Pancreas (tissue), 10 donors: ENCODE measurements at regions not wholly inside any gene's neighbourhood (a gene's known extent, or its start where the extent isn't known, plus 50 kb on each side); places are given as distances from the start of the nearest gene placed in this dataset.

Experiments
- ATAC-seq, 4 donors: fragments of 200-7000 bp; cut with Tn5 transposase; one replicate each; pipeline versions ENCODE4 v1.8.0 to v1.9.1; 2020; ENCODE audit warnings: mild to moderate bottlenecking in 4 of 4, moderate library complexity in 4 of 4
- DNase-seq, 6 donors: peaks; one replicate each; pipeline ENCODE4 v3.0.0-alpha.2; 2020
- FAIRE-seq: peaks from 2 replicates; lab custom pipeline; 2012; peaks lifted over from hg19 to GRCh38; lab: Jason Lieb, UNC
- H3K27ac ChIP-seq, 4 donors: fragments of 200-600 bp; sonication (generic); 1 replicate in 3 of 4; 2 replicates in 1 of 4; pipeline versions ENCODE4 v1.5.0 to v1.8.0; 2020
- H3K27me3 ChIP-seq, 4 donors: fragments of 200-600 bp; one replicate each; pipeline ENCODE4 v1.8.0; 2021
- H3K36me3 ChIP-seq, 3 donors: fragments of 200-600 bp; sonication (generic) in 1 of 3; one replicate each; pipeline versions ENCODE4 v1.5.0 to v1.8.0; 2020 to 2021
- H3K4me1 ChIP-seq, 3 donors: fragments of 200-600 bp; one replicate each; pipeline ENCODE4 v1.8.0; 2021
- H3K4me3 ChIP-seq, 4 donors: fragments of 200-600 bp; sonication (generic) in 2 of 4; one replicate each; pipeline versions ENCODE4 v1.5.0 to v1.8.0; 2020 to 2021
- H3K9me3 ChIP-seq, 4 donors: fragments of 200-600 bp; one replicate each; pipeline ENCODE4 v1.8.0; 2021
- CTCF ChIP-seq, 4 donors: fragments of 200-600 bp; sonication (generic) in 3 of 4; IDR thresholded peaks; one replicate each; pipeline versions ENCODE4 v1.5.0 to v1.8.0; 2021; ENCODE audit warnings: antibody characterized with exemption in 4 of 4
- WGBS, 2 donors: extraction: QIAGEN DNeasy Blood & Tissue Kit; methylation state at CpG; one replicate each; pipeline ENCODE4 v1.1.7; 2013; 5-methylcytosine and 5-hydroxymethylcytosine counted together
- intact Hi-C, 3 donors: fragments of 100-400 bp; cut with DNase I; formaldehyde crosslinking; loops; one replicate each; pipeline versions ENCODE4 v1.11.1 to v1.14.2; 2022
- donor health status: healthy with polysubstance abuse.
- donor health status: DM: no; HTN: no; CAD: no; lungs with moderate emphysema.
- donor health status: DM: no; HTN: no; CAD: no.
- donor health status: control.
- donor health status: control.
- donor health status: Bipolar disorder and iron deficiency.
- donor health status: DM: yes; HTN: yes; CAD: no.
- donor health status: DM: no; HTN: no; CAD: no.
- donor health status: DM: no; HTN: no; CAD: no.
- donor health status: DM: yes; HTN: yes; CAD: no.

DNA sequence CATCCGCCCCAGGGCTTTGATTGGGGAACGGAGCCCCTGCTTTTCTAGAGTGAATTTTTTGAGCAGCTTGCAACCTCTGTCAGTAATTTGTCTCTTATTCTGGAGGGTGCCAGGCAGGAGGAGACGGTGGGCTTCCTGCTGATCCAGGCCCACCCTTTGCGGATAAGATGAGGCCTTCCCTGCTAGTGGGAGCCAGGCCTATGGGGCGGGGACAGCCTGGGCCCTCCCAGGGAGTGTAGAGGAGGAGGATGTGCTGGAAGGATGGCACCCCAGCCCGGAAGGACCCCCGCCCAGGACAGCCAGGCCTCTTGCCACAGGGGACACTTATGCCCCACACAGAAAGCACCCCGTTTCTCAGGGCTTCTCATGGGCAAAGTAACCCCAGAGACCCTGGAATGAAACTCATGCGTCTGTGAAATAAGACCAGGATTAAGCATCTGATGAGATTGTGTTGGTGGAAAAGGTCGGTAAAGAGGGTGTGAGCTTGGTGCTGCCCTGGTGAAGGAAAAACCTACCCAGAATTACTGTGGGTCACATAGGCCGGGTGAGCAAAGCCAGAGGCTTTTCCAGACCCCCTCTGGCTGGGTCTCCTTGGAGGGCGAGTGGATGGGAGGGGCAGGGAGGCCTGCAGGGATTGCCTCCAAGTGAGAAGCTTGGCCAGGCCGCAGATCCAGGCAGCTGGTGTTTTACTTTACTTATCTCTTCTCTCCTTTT, 118.7 kb downstream of the SIK1 start:
- intact Hi-C loops, result no loop called here
- no peak overlapping the region for H3K4me3 ChIP-seq
- WGBS, 2 donors, result 83 to 88% methylated on average over 13 of the region's 13 CpGs
- H3K36me3 ChIP-seq, result no peaks in the 10 kb centered on the region
- H3K27me3 ChIP-seq, result no peaks in the 10 kb centered on the region
- ATAC-seq, result no peak
- FAIRE-seq, result no peak
- H3K4me1 ChIP-seq, result peaks cover 0 to 10% (median 8%) of the 10 kb centered on the region in 3 donors
- TF ChIP-seq CTCF (IDR thresholded peaks at IDR 0.05), result no peak
- no peaks in the 10 kb centered on the region for H3K9me3 ChIP-seq
- peak in 2 of 6 donors; percentile 30 to 36 for DNase-seq
- no peak overlapping the region for H3K27ac ChIP-seq

- TF ChIP-seq CTCF (IDR thresholded peaks at IDR 0.05), result no peak
- Histone ChIP-seq H3K27ac (no peak overlapping the region), H3K4me3 (no peak overlapping the region), H3K36me3 (no peaks in the 10 kb centered on the region), H3K9me3 (no peaks in the 10 kb centered on the region), H3K4me1 (peaks cover 0 to 10% (median 8%) of the 10 kb centered on the region in 3 donors), H3K27me3 (no peaks in the 10 kb centered on the region)
- peak in 1 of 6 donors; percentile 35 for DNase-seq
- ATAC-seq, result no peak
- 75 to 98% methylated on average over 7 of the region's 7 CpGs for WGBS, 2 donors
- FAIRE-seq, result no peak
- intact Hi-C loops, result no loop called here
Observed at GRCh38 chr21:43307677-43308070, 119.3 kb downstream of the SIK1 start.

- ATAC-seq (peak; percentile 46 to 69 (median 58)), DNase-seq (peak in 4 of 6 donors; percentile 28 to 53 (median 46)), FAIRE-seq (no peak)
- Histone ChIP-seq H3K27ac (no peak overlapping the region), H3K4me1 (peaks cover 0 to 8% (median 8%) of the 10 kb centered on the region in 3 donors), H3K36me3 (no peaks in the 10 kb centered on the region), H3K27me3 (no peaks in the 10 kb centered on the region), H3K9me3 (no peaks in the 10 kb centered on the region), H3K4me3 (no peak overlapping the region)
- intact Hi-C loops, result no loop called here
- WGBS, 2 donors, result 64 to 66% methylated on average over 24 of the region's 24 CpGs
- no peak for TF ChIP-seq CTCF (IDR thresholded peaks at IDR 0.05)
Observed at GRCh38 chr21:43306911-43307676, 119.8 kb downstream of the SIK1 start.

- Histone ChIP-seq H3K4me1 (peaks cover 0 to 7% (median 6%) of the 10 kb centered on the region in 3 donors), H3K27ac (no peak overlapping the region), H3K4me3 (no peak overlapping the region), H3K36me3 (no peaks in the 10 kb centered on the region), H3K9me3 (no peaks in the 10 kb centered on the region), H3K27me3 (no peaks in the 10 kb centered on the region)
- ATAC-seq (no peak), FAIRE-seq (no peak), DNase-seq (peak in 2 of 6 donors; percentile 20 to 33)
- intact Hi-C loops, result no loop called here
- no peak for TF ChIP-seq CTCF (IDR thresholded peaks at IDR 0.05)
- WGBS, 2 donors, result 94 to 95% methylated on average over 11 of the region's 11 CpGs
Observed at GRCh38 chr21:43306391-43306790, 120.5 kb downstream of the SIK1 start.
